K562 (cell line): ENCODE measurements at regions not wholly inside any gene's neighbourhood (a gene's known extent, or its start where the extent isn't known, plus 50 kb on each side); places are given as distances from the start of the nearest gene placed in this dataset.

Experiments used
- ATAC-seq: fragments of 200-7000 bp; cut with Tn5 transposase; 3 replicates; pipeline ENCODE4 v1.9.1; 2020; ENCODE audit warnings: moderate library complexity
- BruUV-seq: library from RNA; stranded (reverse); fragments of 400-500 nt; replicated peaks from 2 replicates; lab custom pipeline; 2021; lab: Mats Ljungman, UMichigan
- CTCF ChIA-PET: fragments of 300-600 bp; formaldehyde crosslinking; extraction: SDS; loops from one replicate; lab custom pipeline; 2021; ENCODE audit warnings: low intra/inter-chr PET ratio; lab: Yijun Ruan, JAX
- POLR2A ChIA-PET: fragments of 300-600, 350-650 bp; sonication (Branson Sonifier 250); formaldehyde crosslinking; extraction: SDS; loops from one replicate; lab custom pipeline; 2021; ENCODE audit warnings: antibody characterized with exemption, inconsistent platforms; lab: Yijun Ruan, JAX
- DNase-seq, 4 experiments: peaks; one replicate each; pipeline versions ENCODE4 v3.0.0 to v3.0.0-alpha.2; 2011 to 2018; ENCODE audit warnings: low spot score in 3 of 4, mixed read lengths in 3 of 4; ENCODE audit errors: extremely low read depth in 1 of 4
- FAIRE-seq: peaks from 2 replicates; lab custom pipeline; 2011; peaks lifted over from hg19 to GRCh38; lab: Jason Lieb, UNC
- H2AFZ ChIP-seq: 2 replicates; pipeline ENCODE4 v1.6.0; 2011; ENCODE audit warnings: low read depth, low read length, control low read depth, inconsistent platforms
- H3K27ac ChIP-seq: fragments of 200-600 bp; 3 replicates; pipeline ENCODE4 v1.8.0; 2011; ENCODE audit warnings: low read depth, mild to moderate bottlenecking, control low read depth, inconsistent platforms, low read length, moderate library complexity, mixed read lengths; ENCODE audit errors: extremely low read depth
- H3K27me3 ChIP-seq, 2 experiments: fragments of 300-600 bp in 1 of 2; 2 replicates in 1 of 2; 3 replicates in 1 of 2; pipeline versions ENCODE4 v1.6.0 to v1.8.0; 2011; ENCODE audit warnings: inconsistent platforms in 2 of 2, low read length in 2 of 2, mild to moderate bottlenecking in 1 of 2, mixed read lengths in 1 of 2, moderate library complexity in 1 of 2; ENCODE audit not compliant: control insufficient read depth in 2 of 2, insufficient read depth in 2 of 2
- H3K36me3 ChIP-seq: fragments of 300-600 bp; 3 replicates; pipeline ENCODE4 v1.8.0; 2011; ENCODE audit warnings: mild to moderate bottlenecking, low read length, inconsistent platforms; ENCODE audit not compliant: control insufficient read depth, insufficient read depth
- H3K4me1 ChIP-seq, 2 experiments: fragments of 200-600 bp in 1 of 2; replicated peaks in 1 of 2; 2 replicates in 1 of 2; 3 replicates in 1 of 2; pipeline versions ENCODE4 v1.5.1 to v1.8.0; 2011; ENCODE audit warnings: inconsistent platforms in 2 of 2, low read length in 2 of 2, mild to moderate bottlenecking in 1 of 2, mixed read lengths in 1 of 2, moderate library complexity in 1 of 2; ENCODE audit not compliant: control insufficient read depth in 2 of 2, insufficient read depth in 2 of 2
- H3K4me2 ChIP-seq: 2 replicates; pipeline ENCODE4 v1.6.1; 2011; ENCODE audit warnings: low read length, control low read depth, inconsistent platforms, mixed read lengths; ENCODE audit not compliant: insufficient read depth
- H3K4me3 ChIP-seq: fragments of 200-600 bp; sonication (generic), shearing (Covaris generic); 2 replicates; pipeline ENCODE4 v1.5.1; 2016; ENCODE audit warnings: control low read depth, inconsistent platforms
- H3K79me2 ChIP-seq: fragments of 200-600 bp; 3 replicates; pipeline ENCODE4 v1.8.0; 2011; ENCODE audit warnings: low read length, inconsistent platforms; ENCODE audit not compliant: control insufficient read depth, insufficient read depth
- H3K9ac ChIP-seq, 2 experiments: 2 replicates each; pipeline versions ENCODE4 v1.6.0 to v1.6.1; 2011; ENCODE audit warnings: low read depth in 2 of 2, low read length in 2 of 2, control low read depth in 1 of 2, inconsistent platforms in 1 of 2, mild to moderate bottlenecking in 1 of 2, mixed read lengths in 1 of 2; ENCODE audit not compliant: insufficient read depth in 1 of 2
- H3K9me1 ChIP-seq: one replicate; pipeline ENCODE4 v1.6.0; 2011; ENCODE audit warnings: inconsistent platforms, mild to moderate bottlenecking, low read length, moderate library complexity; ENCODE audit not compliant: control insufficient read depth, insufficient read depth
- H3K9me3 ChIP-seq: replicated peaks from 2 replicates; pipeline ENCODE4 v1.5.1; 2011; ENCODE audit warnings: low read depth, low read length, inconsistent platforms; ENCODE audit not compliant: control insufficient read depth, insufficient read depth
- H4K20me1 ChIP-seq: replicated peaks from 2 replicates; pipeline ENCODE4 v1.6.1; 2011; ENCODE audit warnings: low read length, inconsistent platforms, mixed read lengths; ENCODE audit not compliant: control insufficient read depth, insufficient read depth
- TOE1 ChIP-seq, 2 experiments: fragments of 450-650 bp in 1 of 2; sonication (generic) in 1 of 2; formaldehyde crosslinking in 1 of 2; IDR thresholded peaks; 2 replicates each; pipeline versions ENCODE4 v1.7.1 to v1.8.0; 2016 to 2022; ENCODE audit warnings: borderline replicate concordance in 2 of 2, mild to moderate bottlenecking in 2 of 2, antibody characterized with exemption in 1 of 2, inconsistent platforms in 1 of 2, low read depth in 1 of 2, missing genetic modification reagents in 1 of 2, moderate library complexity in 1 of 2
- ZNF699 ChIP-seq: fragments of 250-450 bp; sonication (Bioruptor Pico); IDR thresholded peaks from 2 replicates; pipeline ENCODE4 v1.8.0; 2021; ENCODE audit warnings: mild to moderate bottlenecking, moderate library complexity; ENCODE audit not compliant: insufficient replicate concordance
- WGBS: fragments of 100-300 bp; shearing (Covaris generic); methylation state at CpG from one replicate; pipeline ENCODE4 v1.1.6; 2016; ENCODE audit warnings: low coverage, mixed read lengths; ENCODE audit not compliant: insufficient coverage; ENCODE audit errors: missing lambda C conversion rate; 5-methylcytosine and 5-hydroxymethylcytosine counted together
- in situ Hi-C: fragments of 300-500 bp; cut with MboI; formaldehyde crosslinking; loops from 4 replicates; pipeline ENCODE4 v1.15.0; 2018; ENCODE audit warnings: inconsistent platforms, mixed read lengths
- intact Hi-C: fragments of 100-400 bp; cut with micrococcal nuclease; formaldehyde crosslinking; loops from 2 replicates; pipeline ENCODE4 v1.14.2; 2022
- TF ChIP-seq, protein P1 (sequence below): sonication (generic); formaldehyde crosslinking; IDR thresholded peaks from 2 replicates; pipeline ENCODE4 v1.8.0; 2022; ENCODE audit warnings: mild to moderate bottlenecking, missing genetic modification reagents
- TF ChIP-seq, protein P2 (sequence below): sonication (generic); formaldehyde crosslinking; IDR thresholded peaks from 2 replicates; pipeline ENCODE4 v1.8.0; 2022; ENCODE audit warnings: mild to moderate bottlenecking, missing genetic modification reagents

DNA sequence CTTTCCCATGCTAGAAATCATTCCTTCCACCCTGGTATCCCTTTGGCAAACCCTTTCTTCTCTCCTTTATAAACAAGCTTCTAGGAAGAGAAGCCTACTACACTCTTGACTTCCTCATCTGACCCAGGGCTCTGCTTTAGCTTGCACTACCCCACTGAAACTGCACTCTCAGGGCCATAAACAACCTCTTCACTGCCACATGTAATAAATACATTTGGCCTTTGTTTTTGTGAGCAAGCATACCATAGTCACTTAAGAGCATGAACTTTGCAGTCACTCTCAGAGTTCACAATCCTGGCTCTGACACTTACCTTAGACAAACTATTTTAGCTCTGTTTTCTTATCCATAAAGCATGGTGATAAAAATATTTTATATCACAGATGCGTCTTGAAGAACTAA, 50.7 kb upstream of the USP38 start:
- in situ Hi-C loops (no loop called here), intact Hi-C loops (no loop called here)
- Histone ChIP-seq H3K9ac (no peak overlapping the region), H3K4me3 (no peak overlapping the region), H3K9me1 (no peaks in the 10 kb centered on the region), H3K79me2 (no peaks in the 10 kb centered on the region), H3K27ac (no peak overlapping the region), H3K36me3 (no peaks in the 10 kb centered on the region), H4K20me1 (no peaks in the 10 kb centered on the region), H3K9me3 (no peaks in the 10 kb centered on the region), H2AFZ (no peak overlapping the region), H3K27me3 (no peaks in the 10 kb centered on the region; a peak in 1 of 5 replicates), H3K4me1 (no peaks in the 10 kb centered on the region), H3K4me2 (no peak overlapping the region)
- ATAC-seq = no peak
- no peak for TF ChIP-seq TOE1 (IDR thresholded peaks at IDR 0.05; ENCODE audit: borderline replicate concordance)
- TF ChIP-seq TOE1 (CRISPR knock-in tag; IDR thresholded peaks at IDR 0.05; ENCODE audit: borderline replicate concordance, low read depth) = no peak
- TF ChIP-seq, protein P1, sequence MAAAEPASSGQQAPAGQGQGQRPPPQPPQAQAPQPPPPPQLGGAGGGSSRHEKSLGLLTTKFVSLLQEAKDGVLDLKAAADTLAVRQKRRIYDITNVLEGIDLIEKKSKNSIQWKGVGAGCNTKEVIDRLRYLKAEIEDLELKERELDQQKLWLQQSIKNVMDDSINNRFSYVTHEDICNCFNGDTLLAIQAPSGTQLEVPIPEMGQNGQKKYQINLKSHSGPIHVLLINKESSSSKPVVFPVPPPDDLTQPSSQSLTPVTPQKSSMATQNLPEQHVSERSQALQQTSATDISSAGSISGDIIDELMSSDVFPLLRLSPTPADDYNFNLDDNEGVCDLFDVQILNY (CRISPR knock-in tag) = no peak
- no peak for TF ChIP-seq ZNF699 (CRISPR knock-in tag)
- TF ChIP-seq, protein P2, sequence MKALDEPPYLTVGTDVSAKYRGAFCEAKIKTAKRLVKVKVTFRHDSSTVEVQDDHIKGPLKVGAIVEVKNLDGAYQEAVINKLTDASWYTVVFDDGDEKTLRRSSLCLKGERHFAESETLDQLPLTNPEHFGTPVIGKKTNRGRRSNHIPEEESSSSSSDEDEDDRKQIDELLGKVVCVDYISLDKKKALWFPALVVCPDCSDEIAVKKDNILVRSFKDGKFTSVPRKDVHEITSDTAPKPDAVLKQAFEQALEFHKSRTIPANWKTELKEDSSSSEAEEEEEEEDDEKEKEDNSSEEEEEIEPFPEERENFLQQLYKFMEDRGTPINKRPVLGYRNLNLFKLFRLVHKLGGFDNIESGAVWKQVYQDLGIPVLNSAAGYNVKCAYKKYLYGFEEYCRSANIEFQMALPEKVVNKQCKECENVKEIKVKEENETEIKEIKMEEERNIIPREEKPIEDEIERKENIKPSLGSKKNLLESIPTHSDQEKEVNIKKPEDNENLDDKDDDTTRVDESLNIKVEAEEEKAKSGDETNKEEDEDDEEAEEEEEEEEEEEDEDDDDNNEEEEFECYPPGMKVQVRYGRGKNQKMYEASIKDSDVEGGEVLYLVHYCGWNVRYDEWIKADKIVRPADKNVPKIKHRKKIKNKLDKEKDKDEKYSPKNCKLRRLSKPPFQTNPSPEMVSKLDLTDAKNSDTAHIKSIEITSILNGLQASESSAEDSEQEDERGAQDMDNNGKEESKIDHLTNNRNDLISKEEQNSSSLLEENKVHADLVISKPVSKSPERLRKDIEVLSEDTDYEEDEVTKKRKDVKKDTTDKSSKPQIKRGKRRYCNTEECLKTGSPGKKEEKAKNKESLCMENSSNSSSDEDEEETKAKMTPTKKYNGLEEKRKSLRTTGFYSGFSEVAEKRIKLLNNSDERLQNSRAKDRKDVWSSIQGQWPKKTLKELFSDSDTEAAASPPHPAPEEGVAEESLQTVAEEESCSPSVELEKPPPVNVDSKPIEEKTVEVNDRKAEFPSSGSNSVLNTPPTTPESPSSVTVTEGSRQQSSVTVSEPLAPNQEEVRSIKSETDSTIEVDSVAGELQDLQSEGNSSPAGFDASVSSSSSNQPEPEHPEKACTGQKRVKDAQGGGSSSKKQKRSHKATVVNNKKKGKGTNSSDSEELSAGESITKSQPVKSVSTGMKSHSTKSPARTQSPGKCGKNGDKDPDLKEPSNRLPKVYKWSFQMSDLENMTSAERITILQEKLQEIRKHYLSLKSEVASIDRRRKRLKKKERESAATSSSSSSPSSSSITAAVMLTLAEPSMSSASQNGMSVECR = no peak
- BruUV-seq = no TSS peak
- FAIRE-seq = no peak
- ChIA-PET CTCF (no interaction called here), POLR2A (no interaction called here)
- WGBS = 0% methylated on average over 1 of the region's 1 CpG
- no peak for DNase-seq
